ENCODE measurements at regions not wholly inside any gene's neighbourhood (a gene's known extent, or its start where the extent isn't known, plus 50 kb on each side); places are given as distances from the start of the nearest gene placed in this dataset.

- 61 to 77% (median 70%) methylated on average over 2 of the region's 2 CpGs for WGBS, 5 donors
- Histone ChIP-seq H3K4me1 (no peaks in the 10 kb centered on the region), H3K4me3 (no peak overlapping the region), H3K27ac (no peak overlapping the region), H3K27me3 (no peaks in the 10 kb centered on the region), H3K9me3 (no peaks in the 10 kb centered on the region), H3K36me3 (no peaks in the 10 kb centered on the region)
- TF ChIP-seq POLR2AphosphoS5 (IDR thresholded peaks at IDR 0.05) = no peak
- no peak for TF ChIP-seq EP300 (IDR thresholded peaks at IDR 0.05)
- no peak for TF ChIP-seq POLR2A (IDR thresholded peaks at IDR 0.05)
- intact Hi-C loops (cut with DNase I; ENCODE audit: low total_unique reads) = no loop called here
- no peak for DNase-seq
Observed at GRCh38 chr3:22241110-22241509, 490.1 kb upstream of the ZNF385D start.

- intact Hi-C loops (cut with DNase I; ENCODE audit: low total_unique reads) = no loop called here
- H3K27me3 ChIP-seq = no peaks in the 10 kb centered on the region
- DNase-seq = peak in 1 of 2 donors; percentile 37
Observed at GRCh38 chr3:22244761-22245521, 493.9 kb upstream of the ZNF385D start.

GRCh38 chr3:22245811-22246583 lies 495.0 kb upstream of the ZNF385D start:
- H3K4me3 ChIP-seq = no peak overlapping the region
- no peaks in the 10 kb centered on the region for H3K27me3 ChIP-seq
- H3K36me3 ChIP-seq = no peaks in the 10 kb centered on the region
- DNase-seq = no peak
- H3K9me3 ChIP-seq = no peaks in the 10 kb centered on the region
- 59 to 68% (median 64%) methylated on average over 3 of the region's 3 CpGs for WGBS, 5 donors
- intact Hi-C loops (cut with DNase I; ENCODE audit: low total_unique reads) = no loop called here
- H3K27ac ChIP-seq = no peak overlapping the region
- H3K4me1 ChIP-seq = no peaks in the 10 kb centered on the region
- TF ChIP-seq EP300 (IDR thresholded peaks at IDR 0.05) (no peak), POLR2AphosphoS5 (IDR thresholded peaks at IDR 0.05) (no peak), POLR2A (IDR thresholded peaks at IDR 0.05) (no peak), CTCF (IDR thresholded peaks at IDR 0.05) (no peak)

More at GRCh38 chr3:22244761-22245521, 493.9 kb upstream of the ZNF385D start:
- Histone ChIP-seq H3K9me3 (no peaks in the 10 kb centered on the region), H3K4me1 (no peaks in the 10 kb centered on the region), H3K27ac (no peak overlapping the region), H3K4me3 (no peak overlapping the region), H3K36me3 (no peaks in the 10 kb centered on the region)
- TF ChIP-seq POLR2A (IDR thresholded peaks at IDR 0.05) (no peak), POLR2AphosphoS5 (IDR thresholded peaks at IDR 0.05) (no peak), EP300 (IDR thresholded peaks at IDR 0.05) (no peak), CTCF (IDR thresholded peaks at IDR 0.05) (no peak)
- WGBS, 5 donors = 76 to 84% (median 82%) methylated on average over 3 of the region's 3 CpGs

GRCh38 chr3:22249658-22250057 lies 498.6 kb upstream of the ZNF385D start:
- TF ChIP-seq CTCF (IDR thresholded peaks at IDR 0.05) (no peak), POLR2AphosphoS5 (IDR thresholded peaks at IDR 0.05) (no peak), EP300 (IDR thresholded peaks at IDR 0.05) (no peak), POLR2A (IDR thresholded peaks at IDR 0.05) (no peak)
- H3K27ac ChIP-seq = no peak overlapping the region
- intact Hi-C loops (cut with DNase I; ENCODE audit: low total_unique reads) = no loop called here
- no peaks in the 10 kb centered on the region for H3K4me1 ChIP-seq
- no peak overlapping the region for H3K4me3 ChIP-seq
- no peaks in the 10 kb centered on the region for H3K27me3 ChIP-seq
- no peaks in the 10 kb centered on the region for H3K36me3 ChIP-seq
- DNase-seq = no peak
- H3K9me3 ChIP-seq = no peaks in the 10 kb centered on the region

Data from stomach (tissue), 8 donors.